ENCODE measurements at regions not wholly inside any gene's neighbourhood (a gene's known extent, or its start where the extent isn't known, plus 50 kb on each side); places are given as distances from the start of the nearest gene placed in this dataset.
A peak's percentile ranks its signal among the peaks of the same experiment; 100 is the strongest.

- intact Hi-C loops (cut with DNase I; ENCODE audit: low total_unique reads): no loop called here
- no peaks in the 10 kb centered on the region for H3K27me3 ChIP-seq
Measured at GRCh38 chr20:50378170-50379000, 131.8 kb upstream of the PTPN1 start.

GRCh38 chr20:50379049-50379990, 130.9 kb upstream of the PTPN1 start:
- DNase-seq: peak; percentile 92
- H3K27ac ChIP-seq: peak overlapping the region; percentile 82 to 89 (median 84)
- intact Hi-C loops (cut with DNase I; ENCODE audit: low total_unique reads) (no loop called here), in situ Hi-C loops (cut with MboI; ENCODE audit: low pct_ligation_motif_present in 1 of 4, low pct_unique_long_range_greater_than_20kb in 1 of 4, low sequenced_read_pairs in 3 of 4) (no loop called here)
- no peaks in the 10 kb centered on the region for H3K9me3 ChIP-seq
- WGBS, 2 donors (ENCODE audit: low coverage in 1 of 2): 31 to 60% methylated on average over 9 to 38 of the region's 38 CpGs
- peak overlapping the region in 2 of 4 donors; percentile 14 to 19 for H3K4me3 ChIP-seq
- TF ChIP-seq POLR2A (IDR thresholded peaks at IDR 0.05) (peak; percentile 87), POLR2AphosphoS5 (IDR thresholded peaks at IDR 0.05) (peak; percentile 67 to 93 (median 91)), CTCF (IDR thresholded peaks at IDR 0.05) (peak in 2 of 5 experiments; percentile 30 to 43), EP300 (IDR thresholded peaks at IDR 0.05; ENCODE audit: low read depth) (peak; percentile 48)
- no peaks in the 10 kb centered on the region for H3K36me3 ChIP-seq
- peaks cover 31 to 59% (median 53%) of the 10 kb centered on the region in 4 donors for H3K4me1 ChIP-seq
- no peaks in the 10 kb centered on the region for H3K27me3 ChIP-seq

More at GRCh38 chr20:50378170-50379000, 131.8 kb upstream of the PTPN1 start:
- H3K4me1 ChIP-seq: peaks cover 26 to 51% (median 46%) of the 10 kb centered on the region in 4 donors
- H3K4me3 ChIP-seq: peak overlapping the region in 2 of 4 donors; percentile 14 to 19
- TF ChIP-seq POLR2A (IDR thresholded peaks at IDR 0.05) (no peak), EP300 (IDR thresholded peaks at IDR 0.05; ENCODE audit: low read depth) (no peak), POLR2AphosphoS5 (IDR thresholded peaks at IDR 0.05) (no peak), CTCF (IDR thresholded peaks at IDR 0.05) (no peak)
- DNase-seq: no peak
- no peaks in the 10 kb centered on the region for H3K9me3 ChIP-seq
- peak overlapping the region; percentile 82 to 89 (median 84) for H3K27ac ChIP-seq
- no peaks in the 10 kb centered on the region for H3K36me3 ChIP-seq
- in situ Hi-C loops (cut with MboI; ENCODE audit: low pct_ligation_motif_present in 1 of 4, low pct_unique_long_range_greater_than_20kb in 1 of 4, low sequenced_read_pairs in 3 of 4): no loop called here
- 44 to 62% methylated on average over 8 to 14 of the region's 14 CpGs for WGBS, 2 donors (ENCODE audit: low coverage in 1 of 2)

- Histone ChIP-seq H3K4me3 (no peak overlapping the region), H3K4me1 (peaks cover 31 to 67% (median 53%) of the 10 kb centered on the region in 4 donors), H3K9me3 (no peaks in the 10 kb centered on the region), H3K27ac (peak overlapping the region; percentile 82 to 89 (median 84)), H3K27me3 (no peaks in the 10 kb centered on the region), H3K36me3 (no peaks in the 10 kb centered on the region)
- intact Hi-C loops (cut with DNase I; ENCODE audit: low total_unique reads) (no loop called here), in situ Hi-C loops (cut with MboI; ENCODE audit: low pct_ligation_motif_present in 1 of 4, low pct_unique_long_range_greater_than_20kb in 1 of 4, low sequenced_read_pairs in 3 of 4) (no loop called here)
- no peak for TF ChIP-seq POLR2A (IDR thresholded peaks at IDR 0.05)
- no peak for TF ChIP-seq EP300 (IDR thresholded peaks at IDR 0.05; ENCODE audit: low read depth)
- no peak for TF ChIP-seq POLR2AphosphoS5 (IDR thresholded peaks at IDR 0.05)
- TF ChIP-seq CTCF (IDR thresholded peaks at IDR 0.05): no peak
- no peak for DNase-seq
- WGBS, 2 donors (ENCODE audit: low coverage in 1 of 2): 72 to 81% methylated on average over 5 to 16 of the region's 16 CpGs
Measured at GRCh38 chr20:50379991-50380696, 130.0 kb upstream of the PTPN1 start.
